Psoas muscle (tissue), 7 donors: ENCODE measurements at regions not wholly inside any gene's neighbourhood (a gene's known extent, or its start where the extent isn't known, plus 50 kb on each side); places are given as distances from the start of the nearest gene placed in this dataset.

Experiments used
- ATAC-seq, 4 donors: fragments of 200-7000 bp; cut with Tn5 transposase; one replicate each; pipeline ENCODE4 v1.9.1; 2020; ENCODE audit warnings: moderate library complexity in 3 of 4, mild to moderate bottlenecking in 2 of 4
- DNase-seq, 2 donors: peaks; one replicate each; pipeline ENCODE4 v3.0.0-alpha.2; 2020
- H3K27ac ChIP-seq: fragments of 200-600 bp; one replicate; pipeline ENCODE4 v1.8.0; 2022
- H3K27me3 ChIP-seq, 3 donors: fragments of 200-600 bp in 1 of 3; one replicate each; pipeline versions ENCODE4 v1.6.1 to v1.8.0; 2013 to 2022; ENCODE audit warnings: low read length in 2 of 3, mild to moderate bottlenecking in 2 of 3, moderate library complexity in 1 of 3; ENCODE audit not compliant: insufficient read depth in 3 of 3
- H3K36me3 ChIP-seq, 2 donors: fragments of 200-600 bp in 1 of 2; one replicate each; pipeline versions ENCODE4 v1.6.1 to v1.8.0; 2013 to 2022; ENCODE audit warnings: low read depth in 1 of 2, mild to moderate bottlenecking in 1 of 2, moderate library complexity in 1 of 2; ENCODE audit not compliant: insufficient read depth in 1 of 2
- H3K4me1 ChIP-seq: fragments of 200-600 bp; one replicate; pipeline ENCODE4 v1.8.0; 2022
- H3K4me3 ChIP-seq: fragments of 200-600 bp; one replicate; pipeline ENCODE4 v1.8.0; 2022; ENCODE audit warnings: mild to moderate bottlenecking
- H3K9me3 ChIP-seq: fragments of 200-600 bp; one replicate; pipeline ENCODE4 v1.8.0; 2022
- WGBS, 3 donors: extraction: QIAGEN DNeasy Blood & Tissue Kit; methylation state at CpG; one replicate each; pipeline versions ENCODE4 v1.1.6 to v1.1.7; 2013; 5-methylcytosine and 5-hydroxymethylcytosine counted together
- intact Hi-C, 2 donors: fragments of 100-400 bp; cut with DNase I; formaldehyde crosslinking; loops; one replicate each; pipeline versions ENCODE4 v1.11.0 to v1.14.2; 2022
- TF ChIP-seq, protein P1 (sequence below): fragments of 200-600 bp; IDR thresholded peaks from one replicate; pipeline ENCODE4 v1.8.0; 2022; ENCODE audit warnings: antibody characterized with exemption
- donor health status: healthy with polysubstance abuse.
- donor health status: DM: no; HTN: no; CAD: no; lungs with moderate emphysema.
- donor health status: Bipolar disorder and iron deficiency.
- donor health status: healthy.
- donor health status: DM: yes; HTN: yes; CAD: no.
- donor health status: DM: no; HTN: no; CAD: no.
- donor health status: DM: yes; HTN: yes; CAD: no.

DNA sequence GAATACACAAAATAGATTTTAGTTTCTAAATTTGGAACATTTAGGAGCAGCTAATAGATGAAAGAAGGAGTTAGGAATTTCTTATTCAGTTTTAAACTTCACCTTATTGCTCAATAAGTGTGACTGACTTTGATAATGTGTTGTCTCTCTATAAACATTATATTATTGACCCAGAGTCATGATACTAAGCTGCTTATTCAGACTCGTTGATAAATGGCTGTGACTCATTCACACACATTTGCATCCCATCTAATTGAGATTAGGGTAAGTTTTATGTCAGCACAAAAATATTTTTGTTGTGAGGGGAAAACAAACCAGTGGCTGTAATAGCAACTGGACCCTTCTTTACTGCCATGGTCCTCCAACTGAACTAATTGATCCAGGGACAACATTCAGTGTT is 137.6 kb downstream of the GOLIM4 start:
- no peak overlapping the region for H3K4me3 ChIP-seq
- H3K27me3 ChIP-seq, result no peaks in the 10 kb centered on the region
- no peaks in the 10 kb centered on the region for H3K9me3 ChIP-seq
- ATAC-seq (no peak), DNase-seq (no peak)
- TF ChIP-seq, protein P1, sequence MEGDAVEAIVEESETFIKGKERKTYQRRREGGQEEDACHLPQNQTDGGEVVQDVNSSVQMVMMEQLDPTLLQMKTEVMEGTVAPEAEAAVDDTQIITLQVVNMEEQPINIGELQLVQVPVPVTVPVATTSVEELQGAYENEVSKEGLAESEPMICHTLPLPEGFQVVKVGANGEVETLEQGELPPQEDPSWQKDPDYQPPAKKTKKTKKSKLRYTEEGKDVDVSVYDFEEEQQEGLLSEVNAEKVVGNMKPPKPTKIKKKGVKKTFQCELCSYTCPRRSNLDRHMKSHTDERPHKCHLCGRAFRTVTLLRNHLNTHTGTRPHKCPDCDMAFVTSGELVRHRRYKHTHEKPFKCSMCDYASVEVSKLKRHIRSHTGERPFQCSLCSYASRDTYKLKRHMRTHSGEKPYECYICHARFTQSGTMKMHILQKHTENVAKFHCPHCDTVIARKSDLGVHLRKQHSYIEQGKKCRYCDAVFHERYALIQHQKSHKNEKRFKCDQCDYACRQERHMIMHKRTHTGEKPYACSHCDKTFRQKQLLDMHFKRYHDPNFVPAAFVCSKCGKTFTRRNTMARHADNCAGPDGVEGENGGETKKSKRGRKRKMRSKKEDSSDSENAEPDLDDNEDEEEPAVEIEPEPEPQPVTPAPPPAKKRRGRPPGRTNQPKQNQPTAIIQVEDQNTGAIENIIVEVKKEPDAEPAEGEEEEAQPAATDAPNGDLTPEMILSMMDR, result no peak
- no peaks in the 10 kb centered on the region for H3K4me1 ChIP-seq
- no peak overlapping the region for H3K27ac ChIP-seq
- intact Hi-C loops, result no loop called here
- no peaks in the 10 kb centered on the region for H3K36me3 ChIP-seq
- 45 to 73% (median 55%) methylated on average over 1 of the region's 1 CpG for WGBS, 3 donors

DNA sequence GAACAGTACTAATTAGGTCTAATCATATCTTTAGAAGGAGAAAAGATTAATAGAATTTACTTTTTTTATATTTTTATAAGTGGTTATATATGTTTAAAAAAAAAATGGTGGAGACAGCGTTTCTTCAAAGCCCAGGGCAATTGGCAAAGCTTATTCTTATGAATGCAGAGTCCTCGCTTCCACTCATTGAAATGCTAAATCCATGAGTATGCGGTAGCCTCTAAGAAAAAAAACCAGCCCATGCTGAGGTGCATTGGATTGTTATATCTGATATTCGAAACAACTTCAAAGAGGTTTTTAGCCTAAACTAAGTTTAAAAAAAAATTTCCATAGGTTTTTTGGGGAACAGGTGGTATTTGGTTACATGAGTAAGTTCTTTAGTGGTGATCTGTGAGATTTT is 142.8 kb downstream of the GOLIM4 start:
- TF ChIP-seq, protein P1, result no peak
- Histone ChIP-seq H3K9me3 (no peaks in the 10 kb centered on the region), H3K27me3 (no peaks in the 10 kb centered on the region), H3K4me3 (no peak overlapping the region), H3K36me3 (no peaks in the 10 kb centered on the region), H3K4me1 (no peaks in the 10 kb centered on the region), H3K27ac (no peak overlapping the region)
- ATAC-seq (no peak), DNase-seq (no peak)
- WGBS, 3 donors, result 57 to 61% (median 59%) methylated on average over 4 of the region's 4 CpGs
- intact Hi-C loops, result no loop called here

DNA sequence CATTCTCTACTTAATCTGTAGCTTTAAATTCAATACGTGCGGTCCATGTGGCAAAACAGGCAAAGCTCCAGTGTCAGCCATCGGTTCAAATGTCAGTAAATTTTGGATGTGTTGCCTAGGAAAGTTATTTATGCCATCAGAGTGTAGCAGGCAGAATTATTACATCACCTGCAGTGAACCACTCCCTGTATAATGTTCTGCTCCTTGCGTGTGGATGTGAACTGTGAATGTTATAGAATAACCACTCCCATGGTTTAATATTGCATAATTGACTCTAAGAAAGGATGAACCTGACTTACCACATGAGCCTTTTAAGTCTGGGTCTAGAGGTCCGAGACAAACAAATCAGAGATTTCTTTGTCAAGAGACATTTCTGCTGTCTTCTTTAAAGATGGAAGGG is 145.5 kb downstream of the GOLIM4 start:
- ATAC-seq (no peak), DNase-seq (no peak)
- Histone ChIP-seq H3K4me3 (no peak overlapping the region), H3K36me3 (no peaks in the 10 kb centered on the region), H3K27ac (no peak overlapping the region), H3K9me3 (no peaks in the 10 kb centered on the region), H3K4me1 (no peaks in the 10 kb centered on the region), H3K27me3 (no peaks in the 10 kb centered on the region)
- WGBS, 3 donors, result 58 to 76% (median 63%) methylated on average over 5 of the region's 5 CpGs
- TF ChIP-seq, protein P1, result no peak
- intact Hi-C loops, result no loop called here

DNA sequence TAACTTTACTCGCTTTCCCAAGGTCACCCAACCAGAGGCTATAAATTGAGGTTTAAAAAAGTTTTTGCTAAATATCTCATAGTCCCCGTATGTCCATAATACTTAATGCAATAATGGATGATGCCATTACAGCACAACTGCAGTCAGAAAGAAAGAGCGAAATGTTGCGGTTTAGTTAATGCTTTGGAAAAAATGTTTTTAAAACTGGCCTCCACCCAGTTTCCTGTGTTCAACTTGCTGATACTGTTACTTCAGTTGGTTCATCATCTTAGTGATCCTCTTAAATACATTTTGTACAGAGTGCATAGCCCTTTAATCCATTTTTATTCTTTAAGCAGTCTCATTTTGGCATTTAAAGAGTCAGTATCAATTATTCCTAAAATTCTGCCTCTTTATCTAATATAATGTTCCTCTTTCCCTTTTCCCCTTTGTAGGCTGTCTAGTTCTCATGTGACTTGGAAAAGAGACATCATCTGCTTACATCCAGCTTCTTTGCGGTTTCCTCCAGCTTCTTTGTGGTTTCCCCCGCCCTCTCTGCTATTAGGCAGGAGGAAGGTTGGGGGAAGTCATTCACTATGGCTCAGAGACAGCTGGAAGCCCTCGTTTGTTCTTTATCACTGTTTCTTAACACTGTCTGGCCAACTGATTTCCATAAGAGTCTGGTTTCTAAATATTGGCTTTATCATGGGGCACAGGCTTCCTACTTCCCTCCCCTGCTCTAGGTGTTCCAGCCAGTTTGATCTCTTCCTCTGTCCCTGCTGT is 154.3 kb downstream of the GOLIM4 start:
- WGBS, 3 donors, result 59 to 62% (median 60%) methylated on average over 7 of the region's 7 CpGs
- no peaks in the 10 kb centered on the region for H3K4me1 ChIP-seq
- H3K4me3 ChIP-seq, result no peak overlapping the region
- intact Hi-C loops, result no loop called here
- no peaks in the 10 kb centered on the region for H3K36me3 ChIP-seq
- no peak overlapping the region for H3K27ac ChIP-seq
- ATAC-seq (peak in 3 of 4 donors; percentile 36 to 45 (median 44)), DNase-seq (no peak)
- H3K9me3 ChIP-seq, result no peaks in the 10 kb centered on the region
- TF ChIP-seq, protein P1, result no peak
- H3K27me3 ChIP-seq, result no peaks in the 10 kb centered on the region

DNA sequence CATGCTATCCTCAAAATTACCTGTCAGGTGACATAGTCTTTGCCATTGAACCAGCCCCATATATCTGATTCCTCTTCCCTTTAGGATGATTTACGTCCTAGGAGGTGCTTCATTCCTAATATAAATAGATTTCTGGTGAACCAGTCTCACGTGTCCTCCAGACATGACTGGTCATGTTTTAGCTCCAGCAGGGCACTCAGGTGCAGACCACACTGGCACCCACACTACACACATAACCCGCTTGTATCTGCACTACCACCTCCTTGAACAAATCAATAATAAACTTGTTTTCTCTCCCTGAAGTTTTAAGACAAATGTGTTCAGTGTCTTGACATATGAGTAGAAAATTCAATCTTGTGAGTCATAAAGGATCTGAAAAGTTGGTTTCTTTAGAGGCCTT is 155.5 kb downstream of the GOLIM4 start:
- Histone ChIP-seq H3K27ac (no peak overlapping the region), H3K36me3 (no peaks in the 10 kb centered on the region), H3K9me3 (no peaks in the 10 kb centered on the region), H3K4me3 (no peak overlapping the region), H3K4me1 (no peaks in the 10 kb centered on the region), H3K27me3 (no peaks in the 10 kb centered on the region)
- WGBS, 3 donors, result 64 to 84% (median 70%) methylated on average over 3 of the region's 3 CpGs
- intact Hi-C loops, result no loop called here
- TF ChIP-seq, protein P1, result no peak
- DNase-seq (no peak), ATAC-seq (no peak)
